ENCODE measurements at regions not wholly inside any gene's neighbourhood (a gene's known extent, or its start where the extent isn't known, plus 50 kb on each side); places are given as distances from the start of the nearest gene placed in this dataset.
"Not testable (repeated sequence)": the region's sequence is repeated elsewhere in the genome, so short reads cannot be mapped to it uniquely, and the experiment has no call there.

- TF ChIP-seq, protein P1, sequence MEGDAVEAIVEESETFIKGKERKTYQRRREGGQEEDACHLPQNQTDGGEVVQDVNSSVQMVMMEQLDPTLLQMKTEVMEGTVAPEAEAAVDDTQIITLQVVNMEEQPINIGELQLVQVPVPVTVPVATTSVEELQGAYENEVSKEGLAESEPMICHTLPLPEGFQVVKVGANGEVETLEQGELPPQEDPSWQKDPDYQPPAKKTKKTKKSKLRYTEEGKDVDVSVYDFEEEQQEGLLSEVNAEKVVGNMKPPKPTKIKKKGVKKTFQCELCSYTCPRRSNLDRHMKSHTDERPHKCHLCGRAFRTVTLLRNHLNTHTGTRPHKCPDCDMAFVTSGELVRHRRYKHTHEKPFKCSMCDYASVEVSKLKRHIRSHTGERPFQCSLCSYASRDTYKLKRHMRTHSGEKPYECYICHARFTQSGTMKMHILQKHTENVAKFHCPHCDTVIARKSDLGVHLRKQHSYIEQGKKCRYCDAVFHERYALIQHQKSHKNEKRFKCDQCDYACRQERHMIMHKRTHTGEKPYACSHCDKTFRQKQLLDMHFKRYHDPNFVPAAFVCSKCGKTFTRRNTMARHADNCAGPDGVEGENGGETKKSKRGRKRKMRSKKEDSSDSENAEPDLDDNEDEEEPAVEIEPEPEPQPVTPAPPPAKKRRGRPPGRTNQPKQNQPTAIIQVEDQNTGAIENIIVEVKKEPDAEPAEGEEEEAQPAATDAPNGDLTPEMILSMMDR (IDR thresholded peaks at IDR 0.05; ENCODE audit: extremely low read depth in 1 of 2, insufficient read depth in 1 of 2, low read depth in 1 of 2, low read length in 2 of 2) = not testable (repeated sequence)
- not testable (repeated sequence) for TF ChIP-seq POLR2AphosphoS5 (IDR thresholded peaks at IDR 0.05; ENCODE audit: insufficient read depth, low read depth, low read length); POLR2A (IDR thresholded peaks at IDR 0.05; ENCODE audit: low read depth, low read length); MAX (IDR thresholded peaks at IDR 0.05; ENCODE audit: insufficient read depth, insufficient read length); JUN (IDR thresholded peaks at IDR 0.05; ENCODE audit: borderline replicate concordance, insufficient read depth, insufficient read length, low read depth)
Measured at GRCh38 chrX:84858771-84859170, 144.9 kb upstream of the APOOL start.

All from endothelial cell of umbilical vein (primary cell).